RCC 7860 (cell line): ENCODE measurements at regions not wholly inside any gene's neighbourhood (a gene's known extent, or its start where the extent isn't known, plus 50 kb on each side); places are given as distances from the start of the nearest gene placed in this dataset.
"Not testable (repeated sequence)": the region's sequence is repeated elsewhere in the genome, so short reads cannot be mapped to it uniquely, and the experiment has no call there.

Experiments used
- DNase-seq: peaks from one replicate; pipeline ENCODE4 v3.0.0-alpha.2; 2015; ENCODE audit warnings: low spot score
- FAIRE-seq: peaks from 2 replicates; lab custom pipeline; 2012; peaks lifted over from hg19 to GRCh38; lab: Jason Lieb, UNC

- FAIRE-seq (no peak), DNase-seq (no peak)
These were observed 253.0 kb downstream of the DEPDC1B start for GRCh38 chr5:60446917-60447316.

DNA sequence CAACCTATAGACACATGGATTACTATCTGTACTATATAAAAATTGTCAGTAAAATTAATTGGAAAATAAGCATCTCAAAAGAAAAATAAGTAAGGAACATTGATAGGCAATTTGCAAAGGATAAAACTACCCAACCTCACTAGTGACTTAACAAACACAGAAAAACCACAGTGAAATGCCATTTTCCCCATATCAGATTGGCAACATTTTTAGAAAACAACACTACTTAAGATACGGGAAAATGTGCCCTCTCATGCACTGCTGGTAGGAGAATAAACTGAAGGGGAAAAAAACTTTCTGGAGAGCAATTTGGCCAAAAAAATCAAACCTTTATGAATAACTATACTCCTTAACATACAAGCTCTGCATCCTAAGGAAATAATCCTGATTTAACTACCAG is 254.0 kb downstream of the DEPDC1B start:
- FAIRE-seq: no peak
- DNase-seq: no peak

- FAIRE-seq (no peak), DNase-seq (no peak)
These were observed 254.5 kb downstream of the DEPDC1B start for GRCh38 chr5:60445427-60445826.

DNA sequence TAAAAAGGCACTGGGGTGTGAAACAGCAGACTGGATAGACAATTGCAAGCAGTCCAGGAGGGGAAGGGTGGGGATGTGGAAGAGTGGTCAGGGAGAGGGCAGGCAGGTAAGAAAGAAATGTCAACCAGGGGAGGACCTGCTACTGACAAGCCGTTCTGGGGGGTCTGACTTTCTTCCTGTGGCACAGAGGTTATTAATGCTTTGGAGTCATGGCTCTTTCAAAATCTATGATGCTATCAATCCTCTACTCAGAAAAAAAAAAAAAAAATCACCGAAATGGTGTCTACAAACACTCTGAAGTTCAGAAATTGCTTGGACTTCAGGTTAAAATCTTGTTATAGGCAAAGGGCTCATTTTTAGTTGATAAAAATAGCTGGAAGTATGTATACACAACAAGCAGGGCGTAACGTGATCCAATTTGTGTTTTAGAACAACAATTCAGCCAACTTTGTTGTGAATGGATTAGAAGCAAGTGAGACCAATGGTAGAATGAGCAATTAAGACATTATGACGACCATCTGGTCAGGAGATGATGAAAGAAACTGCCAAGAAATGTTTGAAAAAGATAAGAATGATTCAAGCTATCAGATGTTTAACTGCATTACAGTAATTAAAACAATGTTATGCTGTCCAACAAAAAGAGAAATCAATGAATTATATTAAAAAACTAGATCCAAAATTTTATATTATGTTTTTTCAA is 255.2 kb downstream of the DEPDC1B start:
- DNase-seq (no peak), FAIRE-seq (no peak)

DNA sequence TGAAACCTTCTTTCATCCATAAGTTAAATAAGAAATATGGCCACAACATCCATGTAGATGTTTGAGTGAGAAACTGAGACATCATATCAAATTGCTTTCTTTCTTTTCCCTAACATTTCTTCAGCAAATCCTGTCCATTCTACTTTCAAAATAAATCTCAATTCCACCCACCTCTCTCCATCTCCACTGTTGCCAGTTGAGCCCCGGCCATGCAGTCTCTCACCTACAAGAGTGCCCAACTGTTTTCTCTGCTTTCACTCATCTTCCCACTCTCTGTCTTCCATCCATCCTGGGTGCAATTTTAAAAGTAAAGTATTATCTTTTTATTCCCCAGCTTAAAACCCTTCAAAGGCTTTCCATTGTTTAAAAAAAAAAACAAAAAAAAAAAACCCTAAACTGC is 260.4 kb downstream of the DEPDC1B start:
- FAIRE-seq (no peak), DNase-seq (no peak)

DNA sequence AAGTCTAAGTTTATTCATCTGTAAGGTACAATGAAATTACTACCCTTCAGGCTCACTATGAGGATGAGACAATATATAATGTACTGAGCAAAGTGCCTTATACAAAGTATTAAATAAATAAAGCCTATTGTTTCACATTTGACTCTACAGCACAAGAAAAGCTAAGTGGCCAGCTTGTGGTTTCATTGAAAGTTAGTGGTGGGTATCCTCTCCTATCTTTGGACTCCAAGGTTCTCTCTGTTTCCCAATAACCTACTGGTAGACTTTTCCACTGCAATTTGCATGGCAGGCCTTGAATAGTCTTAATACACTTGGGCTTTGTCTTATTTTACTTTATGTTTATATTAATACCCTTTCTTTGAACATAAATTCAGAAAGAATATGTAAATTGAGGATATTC is 262.7 kb downstream of the DEPDC1B start:
- DNase-seq: no peak
- no peak for FAIRE-seq

GRCh38 chr5:60436518-60436917 is 263.4 kb downstream of the DEPDC1B start:
- FAIRE-seq: no peak
- DNase-seq: no peak

- DNase-seq (no peak), FAIRE-seq (no peak)
These were observed 264.2 kb downstream of the DEPDC1B start for GRCh38 chr5:60435808-60436207.

DNA sequence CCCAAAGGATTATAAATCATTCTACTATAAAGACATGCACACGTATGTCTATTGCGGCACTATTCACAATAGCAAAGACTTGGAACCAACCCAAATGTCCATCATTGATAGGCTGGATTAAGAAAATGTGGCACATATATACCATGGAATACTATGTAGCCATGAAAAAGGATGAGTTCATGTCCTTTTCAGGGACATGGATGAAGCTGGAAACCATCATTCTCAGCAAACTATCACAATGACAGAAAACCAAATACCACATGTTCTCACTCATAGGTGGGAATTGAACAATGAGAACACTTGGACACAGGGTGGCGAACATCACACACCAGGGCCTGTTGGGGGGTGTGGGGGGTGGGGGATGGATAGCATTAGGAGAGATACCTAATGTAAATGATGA is 273.8 kb downstream of the DEPDC1B start:
- not testable (repeated sequence) for DNase-seq, FAIRE-seq

DNA sequence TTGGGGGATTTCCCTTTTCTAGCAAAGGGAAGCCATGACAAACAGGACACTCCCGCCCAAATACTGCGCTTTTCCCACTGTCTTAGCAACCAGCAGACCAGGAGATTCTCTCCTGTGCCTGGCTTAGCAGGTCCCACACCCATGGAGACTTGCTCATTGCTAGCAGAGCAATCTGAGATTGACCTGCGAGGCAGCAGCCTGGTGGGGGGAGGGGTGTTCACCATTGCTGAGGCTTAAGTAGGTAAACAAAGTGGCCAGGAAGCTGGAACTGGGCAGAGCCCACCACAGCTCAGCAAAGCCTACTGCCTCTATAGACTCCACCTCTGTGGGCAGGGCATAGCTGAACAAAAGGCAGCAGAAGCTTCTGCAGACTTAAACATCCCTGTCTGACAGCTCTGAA is 279.2 kb downstream of the DEPDC1B start:
- DNase-seq, FAIRE-seq: not testable (repeated sequence)

DNA sequence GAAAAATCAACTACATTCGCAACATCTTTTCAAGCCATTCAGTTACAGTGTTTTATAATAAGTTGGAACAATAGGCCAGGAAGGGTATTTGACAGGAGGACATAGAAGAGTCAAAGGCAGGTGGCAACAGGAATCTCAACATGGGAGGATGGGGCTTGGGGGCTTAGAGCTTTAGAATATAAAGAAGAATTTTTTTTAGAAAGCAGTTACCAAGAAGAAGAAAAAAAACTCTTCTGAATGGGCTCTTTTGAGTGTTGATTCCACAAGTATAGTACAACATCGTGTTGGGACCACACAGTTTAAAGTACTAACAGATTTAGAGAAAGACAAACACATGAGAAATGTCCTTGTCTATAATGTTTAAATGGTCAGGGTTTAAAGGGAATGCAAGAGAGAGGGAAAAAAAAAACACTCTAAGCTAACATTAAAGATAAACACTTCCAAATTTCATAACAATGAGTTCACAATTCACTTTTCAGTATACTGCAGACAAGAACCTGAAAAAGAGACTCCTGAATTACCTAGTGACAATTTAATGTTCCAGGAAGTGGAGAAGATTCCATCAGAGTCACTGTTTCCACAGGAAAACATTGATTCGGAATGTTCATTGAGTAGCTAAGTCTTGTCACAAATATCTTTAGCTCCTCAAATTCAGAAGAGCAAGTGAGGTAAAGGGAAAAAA is 282.3 kb downstream of the DEPDC1B start:
- no peak for DNase-seq
- FAIRE-seq: no peak

GRCh38 chr5:60415443-60415842 is 284.5 kb downstream of the DEPDC1B start:
- DNase-seq (no peak), FAIRE-seq (no peak)

DNA sequence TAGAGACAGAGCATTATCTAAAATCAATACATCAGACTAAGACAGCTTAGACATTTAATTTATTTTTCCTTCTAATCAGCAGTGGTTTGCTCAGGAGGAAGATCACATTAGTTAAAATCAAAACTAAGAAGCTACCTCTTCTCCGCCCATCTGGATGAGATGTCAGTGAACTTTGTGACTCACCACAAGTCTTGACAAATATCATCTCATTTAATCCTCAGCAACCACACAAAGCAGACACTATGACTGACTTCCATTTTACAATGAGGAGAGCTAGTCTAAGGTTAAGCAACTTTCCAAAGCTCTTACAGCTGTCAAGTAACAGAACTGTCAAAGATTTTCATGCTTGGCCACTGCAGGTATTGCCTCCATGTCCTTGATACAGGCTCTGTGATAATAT is 289.5 kb downstream of the DEPDC1B start:
- FAIRE-seq: no peak
- no peak for DNase-seq

- DNase-seq (no peak), FAIRE-seq (no peak)
These were observed 295.8 kb downstream of the DEPDC1B start for GRCh38 chr5:60404171-60404570.

GRCh38 chr5:60403343-60404006 is 296.5 kb downstream of the DEPDC1B start:
- FAIRE-seq: no peak

GRCh38 chr5:60402161-60402785 is 297.7 kb downstream of the DEPDC1B start:
- DNase-seq (no peak), FAIRE-seq (no peak)

More at GRCh38 chr5:60403343-60404006, 296.5 kb downstream of the DEPDC1B start:
- no peak for DNase-seq

DNA sequence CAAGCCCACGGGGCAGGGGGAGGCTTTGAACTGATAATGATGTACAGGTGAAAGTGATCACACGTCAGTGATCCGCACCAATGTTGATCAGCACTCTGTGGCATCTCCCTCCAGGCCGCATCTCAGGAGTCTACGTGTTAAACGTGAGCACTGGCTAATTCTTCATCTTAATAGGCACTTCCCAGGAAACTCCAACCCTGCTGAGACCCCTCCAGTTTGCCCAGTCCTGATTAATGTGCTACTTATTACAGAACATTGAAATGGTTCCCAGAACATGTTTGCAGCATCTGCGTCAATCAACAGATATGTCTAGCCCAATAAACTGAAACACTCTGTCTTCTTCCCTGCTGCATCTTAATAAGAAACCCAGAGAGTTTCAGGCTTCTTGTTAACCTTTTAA is 298.4 kb downstream of the DEPDC1B start:
- DNase-seq (no peak), FAIRE-seq (no peak)

GRCh38 chr5:60399507-60399906 is 300.5 kb downstream of the DEPDC1B start:
- FAIRE-seq: no peak

DNA sequence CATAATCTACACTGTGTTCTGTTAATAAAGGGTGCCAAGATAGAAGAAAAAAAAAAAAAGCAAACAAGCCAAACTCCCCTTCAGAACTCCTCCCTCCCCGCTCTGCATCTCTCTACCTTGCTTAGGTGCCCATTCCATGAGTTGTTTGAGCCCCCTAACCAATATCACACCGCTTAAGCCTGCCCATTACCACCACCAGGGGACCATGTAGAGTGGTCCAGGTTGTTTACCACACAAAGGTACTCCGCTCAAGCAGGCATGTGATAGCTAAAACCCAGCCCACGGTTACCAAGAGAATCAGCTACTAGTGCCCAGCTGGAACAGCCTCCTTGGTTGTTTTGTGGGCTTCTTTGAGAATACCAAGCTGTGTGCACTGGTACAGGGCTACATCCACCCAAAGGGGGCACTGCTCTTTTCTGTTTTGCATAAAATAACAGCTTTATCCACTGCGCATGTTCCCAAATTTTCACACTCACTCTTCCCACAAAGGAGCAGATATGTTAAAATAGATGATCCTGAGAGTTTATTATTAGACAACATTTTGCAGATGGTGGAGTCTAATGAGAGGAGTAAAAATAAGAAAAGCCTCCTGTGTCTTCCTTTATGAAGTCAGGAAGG is 304.1 kb downstream of the DEPDC1B start:
- DNase-seq (no peak), FAIRE-seq (no peak)

More at GRCh38 chr5:60399507-60399906, 300.5 kb downstream of the DEPDC1B start:
- no peak for DNase-seq

GRCh38 chr5:60387051-60387440 is 312.9 kb downstream of the DEPDC1B start:
- DNase-seq (no peak), FAIRE-seq (no peak)

DNA sequence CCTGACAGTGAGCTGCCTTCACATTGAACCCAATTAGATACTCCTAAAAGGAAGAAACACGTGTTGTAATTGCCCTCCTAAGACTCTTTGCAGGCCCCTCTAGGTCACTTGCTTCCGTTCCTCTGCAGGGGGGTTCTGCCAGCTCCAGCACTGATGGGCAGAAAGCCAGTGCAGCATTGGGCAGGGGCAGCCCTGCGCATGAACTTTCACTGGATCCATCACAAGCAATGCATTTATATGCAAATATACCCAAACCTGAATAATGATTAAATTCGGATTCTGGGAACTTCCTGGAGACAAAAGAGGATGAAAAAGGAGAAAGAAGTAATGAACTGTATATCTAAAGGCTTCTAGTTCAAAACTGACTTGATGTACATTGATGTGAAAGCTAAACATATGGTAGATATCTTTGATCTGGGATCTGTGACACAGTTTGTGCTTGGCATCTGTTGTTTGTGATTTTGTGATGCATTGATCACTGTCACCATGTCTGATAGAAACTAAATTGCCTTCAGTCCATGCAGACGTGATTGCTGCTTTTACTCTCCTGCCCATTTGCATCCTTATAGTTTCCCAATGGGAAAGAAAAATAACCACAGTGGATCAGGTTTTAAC is 313.4 kb downstream of the DEPDC1B start:
- no peak for FAIRE-seq

More for the DNA sequence above, 313.4 kb downstream of the DEPDC1B start:
- no peak for DNase-seq
